SK-N-SH (cell line): ENCODE measurements at regions not wholly inside any gene's neighbourhood (a gene's known extent, or its start where the extent isn't known, plus 50 kb on each side); places are given as distances from the start of the nearest gene placed in this dataset.

Source experiments
- EZH2phosphoT487 ChIP-seq: fragments of 200-600 bp; sonication (generic); IDR thresholded peaks from 2 replicates; pipeline ENCODE4 v1.6.1; 2017; ENCODE audit warnings: low read depth, mixed run types, mild to moderate bottlenecking, antibody characterized with exemption, moderate library complexity, borderline replicate concordance
- GATA2 ChIP-seq: sonication (generic); formaldehyde crosslinking; IDR thresholded peaks from 2 replicates; pipeline ENCODE4 v1.5.0; 2020; ENCODE audit warnings: mild to moderate bottlenecking, missing genetic modification reagents
- TAF1 ChIP-seq: IDR thresholded peaks from 2 replicates; pipeline ENCODE4 v1.6.1; 2012; ENCODE audit warnings: low read depth, mild to moderate bottlenecking, low read length, moderate library complexity, borderline replicate concordance
- TF ChIP-seq, protein P1 (sequence below): fragments of 200-600 bp; sonication (generic); IDR thresholded peaks from 2 replicates; pipeline ENCODE4 v1.6.1; 2017; ENCODE audit warnings: antibody characterized with exemption, mild to moderate bottlenecking, moderate library complexity

DNA sequence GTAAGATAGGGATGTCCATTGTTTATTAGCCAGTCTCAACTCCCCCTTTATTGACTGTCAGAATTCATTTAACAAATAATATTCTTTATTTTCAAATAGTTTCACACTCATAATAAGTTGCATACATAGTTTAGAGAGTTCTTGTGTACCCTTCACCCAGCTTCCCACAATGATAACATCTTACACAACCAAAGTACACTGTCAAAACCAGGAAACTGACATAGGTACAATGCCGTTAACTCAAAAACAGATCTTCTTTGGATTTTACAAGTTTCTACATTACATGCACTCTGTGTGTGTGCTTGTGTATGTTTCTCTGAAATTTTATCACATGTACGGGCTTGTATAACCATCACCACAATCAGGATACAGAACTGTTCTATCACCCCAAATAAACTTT lies 64.4 kb upstream of the IFNLR1 start:
- TF ChIP-seq GATA2 (CRISPR knock-in tag): no peak
- TF ChIP-seq EZH2phosphoT487: no peak
- TF ChIP-seq, protein P1, sequence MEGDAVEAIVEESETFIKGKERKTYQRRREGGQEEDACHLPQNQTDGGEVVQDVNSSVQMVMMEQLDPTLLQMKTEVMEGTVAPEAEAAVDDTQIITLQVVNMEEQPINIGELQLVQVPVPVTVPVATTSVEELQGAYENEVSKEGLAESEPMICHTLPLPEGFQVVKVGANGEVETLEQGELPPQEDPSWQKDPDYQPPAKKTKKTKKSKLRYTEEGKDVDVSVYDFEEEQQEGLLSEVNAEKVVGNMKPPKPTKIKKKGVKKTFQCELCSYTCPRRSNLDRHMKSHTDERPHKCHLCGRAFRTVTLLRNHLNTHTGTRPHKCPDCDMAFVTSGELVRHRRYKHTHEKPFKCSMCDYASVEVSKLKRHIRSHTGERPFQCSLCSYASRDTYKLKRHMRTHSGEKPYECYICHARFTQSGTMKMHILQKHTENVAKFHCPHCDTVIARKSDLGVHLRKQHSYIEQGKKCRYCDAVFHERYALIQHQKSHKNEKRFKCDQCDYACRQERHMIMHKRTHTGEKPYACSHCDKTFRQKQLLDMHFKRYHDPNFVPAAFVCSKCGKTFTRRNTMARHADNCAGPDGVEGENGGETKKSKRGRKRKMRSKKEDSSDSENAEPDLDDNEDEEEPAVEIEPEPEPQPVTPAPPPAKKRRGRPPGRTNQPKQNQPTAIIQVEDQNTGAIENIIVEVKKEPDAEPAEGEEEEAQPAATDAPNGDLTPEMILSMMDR: no peak
- no peak for TF ChIP-seq TAF1
